ENCODE measurements at regions not wholly inside any gene's neighbourhood (a gene's known extent, or its start where the extent isn't known, plus 50 kb on each side); places are given as distances from the start of the nearest gene placed in this dataset.

DNA sequence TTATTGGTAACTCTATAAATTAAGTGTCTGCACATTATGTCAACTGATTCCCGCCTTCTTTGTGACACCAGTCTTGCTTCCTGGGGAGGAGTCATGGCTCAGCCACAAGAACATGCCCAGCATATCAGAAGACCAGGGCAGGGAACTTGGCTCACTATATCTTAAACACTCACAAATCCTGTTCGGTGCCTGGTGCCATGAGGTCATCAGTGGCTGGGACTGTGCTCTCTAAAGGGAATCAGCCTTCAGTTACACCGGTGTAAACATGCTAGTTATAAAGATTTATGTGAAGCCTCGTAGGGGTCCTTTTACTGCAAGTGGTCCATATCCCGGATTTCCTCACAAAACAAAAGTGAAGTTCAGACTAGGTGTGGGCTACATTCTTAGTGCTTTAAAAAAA, 73.1 kb upstream of the ZNF521 start:
- DNase-seq: no peak
- ChIA-PET CTCF (no interaction called here), POLR2A (ENCODE audit: unreplicated experiment) (no interaction called here)
- Histone ChIP-seq H4K20me1 (ENCODE audit: insufficient read depth) (no peaks in the 10 kb centered on the region), H3K79me2 (ENCODE audit: low read depth) (no peaks in the 10 kb centered on the region), H3K9me2 (ENCODE audit: insufficient read depth) (no peaks in the 10 kb centered on the region), H3K4me1 (replicated peaks; ENCODE audit: insufficient read depth) (no peaks in the 10 kb centered on the region), H3F3A (ENCODE audit: insufficient read depth, low read depth) (no peaks in the 10 kb centered on the region), H3K4me3 (no peak overlapping the region), H3K27ac (no peak overlapping the region), H2AFZ (no peak overlapping the region), H3K36me3 (ENCODE audit: low read depth) (no peaks in the 10 kb centered on the region), H3K9me3 (ENCODE audit: insufficient read depth, low read depth) (no peaks in the 10 kb centered on the region), H3K27me3 (ENCODE audit: insufficient read depth, low read depth) (no peaks in the 10 kb centered on the region; the same call in 1 of the 2 replicates), H3K4me2 (no peak overlapping the region)
- TF ChIP-seq EZH2 (IDR thresholded peaks at IDR 0.05; ENCODE audit: low read depth): no peak
- TF ChIP-seq, protein P1, sequence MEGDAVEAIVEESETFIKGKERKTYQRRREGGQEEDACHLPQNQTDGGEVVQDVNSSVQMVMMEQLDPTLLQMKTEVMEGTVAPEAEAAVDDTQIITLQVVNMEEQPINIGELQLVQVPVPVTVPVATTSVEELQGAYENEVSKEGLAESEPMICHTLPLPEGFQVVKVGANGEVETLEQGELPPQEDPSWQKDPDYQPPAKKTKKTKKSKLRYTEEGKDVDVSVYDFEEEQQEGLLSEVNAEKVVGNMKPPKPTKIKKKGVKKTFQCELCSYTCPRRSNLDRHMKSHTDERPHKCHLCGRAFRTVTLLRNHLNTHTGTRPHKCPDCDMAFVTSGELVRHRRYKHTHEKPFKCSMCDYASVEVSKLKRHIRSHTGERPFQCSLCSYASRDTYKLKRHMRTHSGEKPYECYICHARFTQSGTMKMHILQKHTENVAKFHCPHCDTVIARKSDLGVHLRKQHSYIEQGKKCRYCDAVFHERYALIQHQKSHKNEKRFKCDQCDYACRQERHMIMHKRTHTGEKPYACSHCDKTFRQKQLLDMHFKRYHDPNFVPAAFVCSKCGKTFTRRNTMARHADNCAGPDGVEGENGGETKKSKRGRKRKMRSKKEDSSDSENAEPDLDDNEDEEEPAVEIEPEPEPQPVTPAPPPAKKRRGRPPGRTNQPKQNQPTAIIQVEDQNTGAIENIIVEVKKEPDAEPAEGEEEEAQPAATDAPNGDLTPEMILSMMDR (conservative IDR thresholded peaks at IDR 0.05): no peak
- no TSS peak for BruUV-seq (replicated peaks)
- intact Hi-C loops (cut with micrococcal nuclease; ENCODE audit: unreplicated experiment): no loop called here

DNA sequence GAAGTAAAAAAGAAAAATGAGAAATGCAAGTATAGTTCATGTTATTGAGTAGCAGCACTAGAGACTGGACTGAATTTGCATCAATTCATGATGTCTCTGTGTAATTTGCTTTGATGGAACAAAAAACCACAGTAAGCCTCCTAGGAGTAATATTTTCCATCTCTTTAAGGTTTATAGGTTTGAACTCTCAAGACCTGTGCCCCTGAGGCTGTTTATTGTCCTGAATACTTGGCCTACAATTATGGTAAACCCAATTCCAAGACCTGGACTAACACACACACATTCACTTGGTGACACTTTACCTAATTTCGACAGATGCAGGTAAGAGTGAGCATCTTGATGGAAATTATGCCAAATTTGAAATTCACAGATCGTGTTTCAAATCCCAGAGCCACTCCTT, 71.8 kb upstream of the ZNF521 start:
- H3K4me2 ChIP-seq: no peak overlapping the region
- no TSS peak for BruUV-seq (replicated peaks)
- no peaks in the 10 kb centered on the region for H3K9me2 ChIP-seq (ENCODE audit: insufficient read depth)
- intact Hi-C loops (cut with micrococcal nuclease; ENCODE audit: unreplicated experiment): no loop called here
- H2AFZ ChIP-seq: no peak overlapping the region
- no peak for TF ChIP-seq EZH2 (IDR thresholded peaks at IDR 0.05; ENCODE audit: low read depth)
- TF ChIP-seq, protein P1 (conservative IDR thresholded peaks at IDR 0.05): no peak
- H4K20me1 ChIP-seq (ENCODE audit: insufficient read depth): no peaks in the 10 kb centered on the region
- no peaks in the 10 kb centered on the region; the same call in 1 of the 2 replicates for H3K27me3 ChIP-seq (ENCODE audit: insufficient read depth, low read depth)
- no peak overlapping the region for H3K4me3 ChIP-seq
- DNase-seq: no peak
- ChIA-PET CTCF (no interaction called here), POLR2A (ENCODE audit: unreplicated experiment) (no interaction called here)
- H3K79me2 ChIP-seq (ENCODE audit: low read depth): no peaks in the 10 kb centered on the region
- H3K36me3 ChIP-seq (ENCODE audit: low read depth): no peaks in the 10 kb centered on the region
- H3F3A ChIP-seq (ENCODE audit: insufficient read depth, low read depth): no peaks in the 10 kb centered on the region
- H3K4me1 ChIP-seq (replicated peaks; ENCODE audit: insufficient read depth): no peaks in the 10 kb centered on the region
- no peak overlapping the region for H3K27ac ChIP-seq
- no peaks in the 10 kb centered on the region for H3K9me3 ChIP-seq (ENCODE audit: insufficient read depth, low read depth)

DNA sequence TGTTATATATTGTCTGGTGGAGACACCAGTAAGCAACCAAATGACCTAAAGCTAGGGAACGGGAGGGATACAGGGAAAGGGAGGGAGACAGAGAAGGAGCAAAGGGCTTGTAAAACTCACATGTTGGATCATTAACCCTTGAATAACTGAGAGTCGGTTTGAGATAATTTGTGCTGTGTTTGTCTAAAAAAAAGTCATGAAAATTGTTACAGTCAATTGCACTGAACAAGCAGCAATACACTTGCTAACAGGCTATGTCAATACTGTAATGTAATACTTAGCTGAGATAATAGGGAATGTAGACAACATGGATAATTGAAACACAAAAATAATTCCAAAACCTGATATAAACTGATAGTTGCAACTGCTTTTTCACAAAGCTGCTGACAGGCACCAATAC, 71.3 kb upstream of the ZNF521 start:
- H3F3A ChIP-seq (ENCODE audit: insufficient read depth, low read depth): no peaks in the 10 kb centered on the region
- ChIA-PET CTCF (no interaction called here), POLR2A (ENCODE audit: unreplicated experiment) (no interaction called here)
- no peak for TF ChIP-seq EZH2 (IDR thresholded peaks at IDR 0.05; ENCODE audit: low read depth)
- TF ChIP-seq, protein P1 (conservative IDR thresholded peaks at IDR 0.05): no peak
- H2AFZ ChIP-seq: no peak overlapping the region
- H3K36me3 ChIP-seq (ENCODE audit: low read depth): no peaks in the 10 kb centered on the region
- H3K4me3 ChIP-seq: no peak overlapping the region
- no peak overlapping the region for H3K4me2 ChIP-seq
- H3K27me3 ChIP-seq (ENCODE audit: insufficient read depth, low read depth): peaks cover 4% of the 10 kb centered on the region; the same call in 1 of the 2 replicates
- no peak for DNase-seq
- intact Hi-C loops (cut with micrococcal nuclease; ENCODE audit: unreplicated experiment): no loop called here
- no TSS peak for BruUV-seq (replicated peaks)
- H3K9me2 ChIP-seq (ENCODE audit: insufficient read depth): no peaks in the 10 kb centered on the region
- H3K9me3 ChIP-seq (ENCODE audit: insufficient read depth, low read depth): no peaks in the 10 kb centered on the region
- H3K4me1 ChIP-seq (replicated peaks; ENCODE audit: insufficient read depth): no peaks in the 10 kb centered on the region
- no peaks in the 10 kb centered on the region for H4K20me1 ChIP-seq (ENCODE audit: insufficient read depth)
- no peak overlapping the region for H3K27ac ChIP-seq
- no peaks in the 10 kb centered on the region for H3K79me2 ChIP-seq (ENCODE audit: low read depth)

Data from PC-9 (cell line).